ENCODE measurements at regions not wholly inside any gene's neighbourhood (a gene's known extent, or its start where the extent isn't known, plus 50 kb on each side); places are given as distances from the start of the nearest gene placed in this dataset.
"Not testable (repeated sequence)": the region's sequence is repeated elsewhere in the genome, so short reads cannot be mapped to it uniquely, and the experiment has no call there.

GRCh38 chr17:30710276-30711088 lies 114.0 kb downstream of the CRLF3 start:
- H3K27me3 Mint-ChIP-seq, H3K36me3 Mint-ChIP-seq, ATAC-seq, H3K9me3 Mint-ChIP-seq: not testable (repeated sequence)
- Mint-ChIP-seq H3K27ac (peak overlapping the region in 9 of 10 donors; percentile 15 to 92 (median 81)), H3K4me1 (peaks cover 27 to 53% (median 44%) of the 10 kb centered on the region in 4 donors), H3K4me3 (peak overlapping the region; percentile 73 to 91 (median 86))
- POLR2A ChIA-PET = interaction anchor here (1.6 kb wide), 1 partner anchor 21 kb away, joined by 8 read pairs; no protein-coding TSS in a partner anchor
- peak in 3 of 10 donors; percentile 13 to 62 (median 31) for DNase-seq

GRCh38 chr17:30709561-30710275 lies 114.8 kb downstream of the CRLF3 start:
- ATAC-seq (peak; percentile 21 to 23), DNase-seq (peak in 6 of 10 donors; percentile 18 to 61 (median 38))
- peak overlapping the region; percentile 71 to 91 (median 86) for H3K4me3 Mint-ChIP-seq
- H3K27ac Mint-ChIP-seq = peak overlapping the region in 3 of 10 donors; percentile 29 to 87 (median 46)
- H3K36me3 Mint-ChIP-seq, H3K27me3 Mint-ChIP-seq, H3K9me3 Mint-ChIP-seq: not testable (repeated sequence)
- POLR2A ChIA-PET = interaction anchor here (0.6 kb wide), 1 partner anchor 96 kb away, joined by 4 read pairs; no protein-coding TSS in a partner anchor
- H3K4me1 Mint-ChIP-seq = peaks cover 26 to 48% (median 45%) of the 10 kb centered on the region in 4 donors

- POLR2A ChIA-PET = interaction anchor here (0.6 to 0.7 kb wide), 2 partner anchors 97 to 173 kb away, joined by 3 to 4 read pairs; no protein-coding TSS in a partner anchor
- Mint-ChIP-seq H3K4me3 (peak overlapping the region in 1 of 10 donors; percentile 94), H3K4me1 (peaks cover 26 to 48% (median 42%) of the 10 kb centered on the region in 4 donors)
- not testable (repeated sequence) for H3K27ac Mint-ChIP-seq, H3K36me3 Mint-ChIP-seq, H3K27me3 Mint-ChIP-seq, H3K9me3 Mint-ChIP-seq
- ATAC-seq (peak; percentile 43 to 50), DNase-seq (peak in 5 of 10 donors; percentile 21 to 61 (median 33))
Measured at GRCh38 chr17:30709096-30709495, 115.4 kb downstream of the CRLF3 start.

- POLR2A ChIA-PET = interaction anchor here (0.7 kb wide), 1 partner anchor 174 kb away, joined by 3 read pairs; no protein-coding TSS in a partner anchor
- DNase-seq (peak; percentile 59 to 78 (median 72)), ATAC-seq (peak; percentile 70 to 75)
- not testable (repeated sequence) for H3K36me3 Mint-ChIP-seq, H3K27me3 Mint-ChIP-seq, H3K9me3 Mint-ChIP-seq
- Mint-ChIP-seq H3K4me1 (peaks cover 27 to 47% (median 40%) of the 10 kb centered on the region in 4 donors), H3K4me3 (peak overlapping the region; percentile 94 to 99 (median 96)), H3K27ac (peak overlapping the region; percentile 74 to 95 (median 88))
Measured at GRCh38 chr17:30708241-30709078, 116.0 kb downstream of the CRLF3 start.

- Mint-ChIP-seq H3K4me1 (peaks cover 27 to 47% (median 38%) of the 10 kb centered on the region in 4 donors), H3K27me3 (peaks cover 2 to 15% (median 3%) of the 10 kb centered on the region in 5 donors), H3K4me3 (peak overlapping the region; percentile 94 to 99 (median 96)), H3K27ac (peak overlapping the region; percentile 74 to 95 (median 88))
- H3K36me3 Mint-ChIP-seq, H3K9me3 Mint-ChIP-seq, POLR2A ChIA-PET: not testable (repeated sequence)
- ATAC-seq (peak; percentile 19 to 23), DNase-seq (peak in 5 of 10 donors; percentile 12 to 62 (median 61))
Measured at GRCh38 chr17:30707724-30708240, 116.7 kb downstream of the CRLF3 start.

GRCh38 chr17:30706461-30707335 lies 117.8 kb downstream of the CRLF3 start:
- peak overlapping the region in 1 of 10 donors; percentile 33 for H3K27ac Mint-ChIP-seq
- peaks cover 26 to 46% (median 38%) of the 10 kb centered on the region in 4 donors for H3K4me1 Mint-ChIP-seq
- ATAC-seq, H3K36me3 Mint-ChIP-seq, H3K9me3 Mint-ChIP-seq: not testable (repeated sequence)
- peak in 1 of 10 donors; percentile 7 for DNase-seq
- peaks cover 2 to 17% (median 4%) of the 10 kb centered on the region in 5 donors for H3K27me3 Mint-ChIP-seq
- POLR2A ChIA-PET = interaction anchor here (1.2 kb wide), 1 partner anchor 24 kb away, joined by 3 read pairs; no protein-coding TSS in a partner anchor
- peak overlapping the region; percentile 8 to 99 (median 74) for H3K4me3 Mint-ChIP-seq

GRCh38 chr17:30706004-30706403 lies 118.5 kb downstream of the CRLF3 start:
- H3K27ac Mint-ChIP-seq = peak overlapping the region in 1 of 10 donors; percentile 60
- H3K4me3 Mint-ChIP-seq = peak overlapping the region; percentile 20 to 97 (median 54)
- not testable (repeated sequence) for H3K9me3 Mint-ChIP-seq, H3K36me3 Mint-ChIP-seq, ATAC-seq
- H3K4me1 Mint-ChIP-seq = peaks cover 22 to 39% (median 34%) of the 10 kb centered on the region in 4 donors
- H3K27me3 Mint-ChIP-seq = peaks cover 3 to 21% (median 7%) of the 10 kb centered on the region in 5 donors
- POLR2A ChIA-PET = interaction anchor here (1.2 kb wide), 1 partner anchor 25 kb away, joined by 3 read pairs; no protein-coding TSS in a partner anchor
- peak in 1 of 10 donors; percentile 4 for DNase-seq

GRCh38 chr17:30701498-30701989 lies 122.9 kb downstream of the CRLF3 start:
- no peaks in the 10 kb centered on the region for H3K36me3 Mint-ChIP-seq
- H3K9me3 Mint-ChIP-seq = no peaks in the 10 kb centered on the region
- H3K27ac Mint-ChIP-seq = no peak overlapping the region
- H3K4me1 Mint-ChIP-seq = peaks cover 7 to 22% (median 13%) of the 10 kb centered on the region in 4 donors
- POLR2A ChIA-PET = interaction anchor here (0.6 kb wide), 1 partner anchor 229 kb away, joined by 3 read pairs; no protein-coding TSS in a partner anchor
- DNase-seq (no peak), ATAC-seq (no peak)
- H3K4me3 Mint-ChIP-seq = no peak overlapping the region
- H3K27me3 Mint-ChIP-seq = peaks cover 3 to 22% (median 10%) of the 10 kb centered on the region in 5 donors

DNA sequence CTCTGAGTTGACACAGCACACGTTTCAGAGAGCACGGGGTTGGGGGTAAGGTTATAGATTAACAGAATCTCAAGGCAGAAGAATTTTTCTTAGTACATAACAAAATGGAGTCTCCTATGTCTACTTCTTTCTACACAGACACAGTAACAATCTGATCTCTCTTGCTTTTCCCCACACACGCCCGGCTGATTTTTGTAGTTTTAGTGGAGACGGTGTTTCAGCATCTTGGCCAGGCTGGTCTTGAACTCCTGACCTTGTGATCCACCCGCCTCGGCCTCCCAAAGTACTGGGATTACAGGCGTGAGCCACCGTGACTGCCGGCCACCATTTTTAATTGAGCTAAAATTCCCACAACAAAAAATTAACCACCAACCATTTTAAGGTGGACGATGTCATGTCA lies 123.7 kb downstream of the CRLF3 start:
- H3K9me3 Mint-ChIP-seq, DNase-seq, ATAC-seq, POLR2A ChIA-PET, H3K27ac Mint-ChIP-seq, H3K4me3 Mint-ChIP-seq, H3K36me3 Mint-ChIP-seq: not testable (repeated sequence)
- peaks cover 6 to 15% (median 8%) of the 10 kb centered on the region in 4 donors for H3K4me1 Mint-ChIP-seq
- peaks cover 3 to 22% (median 10%) of the 10 kb centered on the region in 5 donors for H3K27me3 Mint-ChIP-seq

DNA sequence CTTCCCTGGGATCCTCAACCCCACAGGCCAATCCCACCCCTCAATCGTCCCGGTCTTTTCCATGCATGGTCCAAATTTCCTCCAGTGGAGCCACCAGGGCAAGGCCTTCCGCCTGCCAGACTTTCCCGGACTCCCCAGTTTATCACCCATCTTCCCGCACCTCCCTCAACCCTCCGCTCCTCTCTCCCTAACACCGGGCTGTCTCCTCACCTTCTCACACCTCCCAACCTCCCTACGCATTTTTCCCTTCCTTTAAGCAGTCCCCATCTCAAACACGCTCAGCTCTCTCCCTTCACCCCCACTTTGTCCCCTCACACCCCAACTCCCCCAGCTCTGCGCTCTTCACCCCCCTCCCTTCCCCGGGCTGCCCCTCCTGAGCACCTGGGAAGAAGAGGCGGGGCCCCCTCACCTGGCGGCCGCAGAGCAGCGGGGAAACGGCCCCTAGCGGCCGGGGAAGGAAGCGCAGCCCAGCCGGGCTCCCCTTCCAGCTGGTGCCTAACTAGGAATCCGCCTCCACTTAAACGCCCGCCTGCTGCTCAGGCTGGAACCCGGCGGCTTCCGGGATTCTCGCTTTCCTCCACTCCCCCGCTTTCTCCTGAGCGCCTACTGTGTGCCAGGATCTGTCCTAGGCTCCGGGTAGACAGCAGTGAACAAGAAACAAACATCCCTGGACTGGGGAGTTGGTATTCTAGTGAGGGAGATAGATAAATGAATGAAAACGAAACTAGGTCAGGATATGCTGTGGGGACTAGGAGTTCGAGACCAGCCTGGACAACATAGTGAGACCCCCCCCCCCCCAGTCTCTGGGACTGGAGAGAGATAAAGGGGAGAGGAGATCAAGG lies 126.7 kb downstream of the CRLF3 start:
- peak overlapping the region; percentile 54 to 80 (median 68) for H3K4me3 Mint-ChIP-seq
- peaks cover 4 to 13% (median 8%) of the 10 kb centered on the region in 5 donors for H3K27me3 Mint-ChIP-seq
- H3K9me3 Mint-ChIP-seq, H3K36me3 Mint-ChIP-seq, POLR2A ChIA-PET: not testable (repeated sequence)
- ATAC-seq = peak; percentile 83 to 84
- peak; percentile 66 to 83 (median 74) for DNase-seq
- H3K27ac Mint-ChIP-seq = peak overlapping the region in 2 of 10 donors; percentile 40 to 52
- H3K4me1 Mint-ChIP-seq = peaks cover 6 to 15% (median 13%) of the 10 kb centered on the region in 4 donors
